AG10803 (cell line): ENCODE measurements at regions not wholly inside any gene's neighbourhood (a gene's known extent, or its start where the extent isn't known, plus 50 kb on each side); places are given as distances from the start of the nearest gene placed in this dataset.
A peak's percentile ranks its signal among the peaks of the same experiment; 100 is the strongest.

Experiments
- DNase-seq: peaks from one replicate; pipeline ENCODE4 v3.0.0; 2010; ENCODE audit warnings: low read depth
- H3K4me3 ChIP-seq: 2 replicates; pipeline ENCODE4 v1.5.1; 2011; ENCODE audit warnings: mild to moderate bottlenecking, low read length, control low read depth
- TF ChIP-seq, protein P1 (sequence below): conservative IDR thresholded peaks from 2 replicates; pipeline ENCODE4 v1.5.1; 2011; ENCODE audit warnings: mild to moderate bottlenecking, low read length, control low read depth, inconsistent platforms

DNA sequence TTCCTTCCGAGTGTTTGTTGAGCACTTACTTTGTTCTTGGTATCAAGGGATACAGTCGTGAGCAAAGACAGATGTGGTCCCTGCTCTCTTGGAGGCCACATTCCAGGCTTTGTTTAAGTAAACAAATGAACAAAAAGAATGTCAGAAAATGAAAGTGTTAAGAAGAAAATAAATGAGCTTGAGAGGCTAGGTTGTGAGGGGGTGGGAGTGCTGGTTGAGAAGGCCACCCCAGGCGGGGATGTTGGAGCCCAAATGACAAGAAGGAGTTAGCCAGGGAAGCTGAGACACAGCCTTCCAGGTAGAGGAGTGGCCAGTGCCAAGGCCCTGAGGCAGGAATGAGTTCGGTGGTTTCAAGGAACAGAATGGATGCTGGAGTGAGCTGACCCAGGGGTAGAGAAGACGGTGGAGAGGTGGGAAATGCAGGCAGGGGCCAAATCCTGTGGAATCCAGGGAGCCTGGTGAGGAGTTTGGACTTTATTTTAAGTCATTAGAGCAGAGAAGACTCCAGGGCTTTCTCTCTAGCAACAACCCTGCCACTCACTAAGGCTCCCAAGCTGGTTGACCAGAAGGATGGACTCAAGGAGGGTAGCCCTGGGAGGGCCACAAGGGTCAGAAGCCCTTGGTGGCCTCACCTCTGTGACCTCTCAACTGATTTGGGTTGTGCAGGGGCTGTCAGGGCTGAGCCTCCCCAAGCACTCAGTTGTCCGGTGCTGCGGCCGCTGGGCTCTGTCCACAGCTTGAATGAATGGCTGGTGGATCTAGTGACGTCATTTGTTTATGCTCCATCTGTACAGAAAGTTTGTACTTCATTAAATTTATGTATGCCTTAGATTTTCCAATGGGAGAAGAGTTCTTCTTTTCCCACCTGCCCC is 66.0 kb upstream of the STX16 start:
- peak; percentile 26 for DNase-seq
- TF ChIP-seq, protein P1, sequence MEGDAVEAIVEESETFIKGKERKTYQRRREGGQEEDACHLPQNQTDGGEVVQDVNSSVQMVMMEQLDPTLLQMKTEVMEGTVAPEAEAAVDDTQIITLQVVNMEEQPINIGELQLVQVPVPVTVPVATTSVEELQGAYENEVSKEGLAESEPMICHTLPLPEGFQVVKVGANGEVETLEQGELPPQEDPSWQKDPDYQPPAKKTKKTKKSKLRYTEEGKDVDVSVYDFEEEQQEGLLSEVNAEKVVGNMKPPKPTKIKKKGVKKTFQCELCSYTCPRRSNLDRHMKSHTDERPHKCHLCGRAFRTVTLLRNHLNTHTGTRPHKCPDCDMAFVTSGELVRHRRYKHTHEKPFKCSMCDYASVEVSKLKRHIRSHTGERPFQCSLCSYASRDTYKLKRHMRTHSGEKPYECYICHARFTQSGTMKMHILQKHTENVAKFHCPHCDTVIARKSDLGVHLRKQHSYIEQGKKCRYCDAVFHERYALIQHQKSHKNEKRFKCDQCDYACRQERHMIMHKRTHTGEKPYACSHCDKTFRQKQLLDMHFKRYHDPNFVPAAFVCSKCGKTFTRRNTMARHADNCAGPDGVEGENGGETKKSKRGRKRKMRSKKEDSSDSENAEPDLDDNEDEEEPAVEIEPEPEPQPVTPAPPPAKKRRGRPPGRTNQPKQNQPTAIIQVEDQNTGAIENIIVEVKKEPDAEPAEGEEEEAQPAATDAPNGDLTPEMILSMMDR, result no peak
- no peak overlapping the region for H3K4me3 ChIP-seq

GRCh38 chr20:58584051-58584824 is 66.8 kb upstream of the STX16 start:
- H3K4me3 ChIP-seq, result no peak overlapping the region
- no peak for DNase-seq
- TF ChIP-seq, protein P1, result no peak

DNA sequence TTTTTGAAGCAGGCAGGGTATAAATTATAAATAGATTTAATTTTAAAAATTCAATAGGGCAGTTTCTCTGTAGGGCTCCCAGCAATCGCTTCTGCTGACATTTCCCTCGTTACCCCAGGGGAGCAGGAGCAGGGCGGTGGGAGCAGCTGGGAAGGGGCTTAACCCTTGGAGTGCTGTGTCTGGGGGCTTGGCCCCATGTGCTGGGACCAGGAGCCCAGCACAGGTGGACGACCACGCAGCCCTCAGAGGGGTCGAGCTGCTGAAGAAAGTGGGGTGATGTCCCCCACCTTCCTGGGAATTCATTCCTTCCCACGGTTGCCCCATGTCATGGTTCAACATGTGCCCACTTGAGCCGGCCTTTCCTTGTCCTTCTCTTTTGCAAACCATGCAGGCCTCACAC is 67.5 kb upstream of the STX16 start:
- TF ChIP-seq, protein P1, result no peak
- DNase-seq, result no peak
- H3K4me3 ChIP-seq, result no peak overlapping the region

DNA sequence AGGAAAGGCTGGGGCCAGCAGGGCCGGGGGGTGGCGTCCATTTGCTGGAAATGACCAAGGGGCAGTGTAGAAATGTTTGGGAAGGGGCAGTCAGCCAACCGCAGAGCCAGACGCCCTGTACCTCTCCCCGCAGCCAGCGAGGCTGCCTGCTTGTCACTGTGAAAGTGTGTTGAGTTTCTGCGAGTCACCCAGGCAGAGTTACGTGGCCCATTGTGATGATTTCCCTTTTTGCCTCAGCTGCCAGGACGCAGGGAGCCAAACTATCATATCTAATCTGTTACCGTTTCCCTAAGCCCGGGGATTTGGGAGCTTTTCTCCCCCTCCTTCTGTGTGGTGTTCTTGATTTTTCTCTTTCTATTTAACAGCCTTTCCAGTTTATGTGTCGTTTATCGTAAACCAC is 67.9 kb upstream of the STX16 start:
- peak; percentile 15 for DNase-seq
- TF ChIP-seq, protein P1, result no peak
- H3K4me3 ChIP-seq, result no peak overlapping the region

GRCh38 chr20:58580474-58580835 is 65.3 kb upstream of the APCDD1L start:
- H3K4me3 ChIP-seq, result no peak overlapping the region
- TF ChIP-seq, protein P1, result no peak
- DNase-seq, result no peak

- TF ChIP-seq, protein P1, result no peak
- no peak for DNase-seq
Measured at GRCh38 chr20:58579819-58580473, 64.7 kb upstream of the APCDD1L start.

More at GRCh38 chr20:58579819-58580473, 64.7 kb upstream of the APCDD1L start:
- no peak overlapping the region for H3K4me3 ChIP-seq
